Tibial nerve (tissue), 4 donors: ENCODE measurements at regions not wholly inside any gene's neighbourhood (a gene's known extent, or its start where the extent isn't known, plus 50 kb on each side); places are given as distances from the start of the nearest gene placed in this dataset.

Source experiments
- DNase-seq, 2 donors: peaks; one replicate each; pipeline ENCODE4 v3.0.0-alpha.2; 2019; ENCODE audit warnings: low spot score in 2 of 2
- H3K27ac ChIP-seq, 4 donors: fragments of 200-600 bp; sonication (generic) in 3 of 4; one replicate each; pipeline ENCODE4 v1.5.1; 2017 to 2019; ENCODE audit warnings: mild to moderate bottlenecking in 1 of 4
- H3K27me3 ChIP-seq, 2 donors: fragments of 200-600 bp; sonication (generic) in 1 of 2; one replicate each; pipeline versions ENCODE4 v1.5.1 to v1.6.0; 2017 to 2019
- H3K36me3 ChIP-seq, 3 donors: fragments of 200-600 bp; sonication (generic); one replicate each; pipeline ENCODE4 v1.5.1; 2018 to 2019
- H3K4me1 ChIP-seq, 4 donors: fragments of 200-600 bp; sonication (generic) in 3 of 4; one replicate each; pipeline ENCODE4 v1.5.1; 2017 to 2019
- H3K4me3 ChIP-seq, 4 donors: fragments of 200-600 bp; sonication (generic) in 3 of 4; one replicate each; pipeline ENCODE4 v1.5.1; 2017 to 2019; ENCODE audit warnings: mild to moderate bottlenecking in 1 of 4, moderate library complexity in 1 of 4
- H3K9me3 ChIP-seq, 4 donors: fragments of 200-600 bp; sonication (generic) in 3 of 4; one replicate each; pipeline ENCODE4 v1.5.1; 2017 to 2019
- CTCF ChIP-seq, 5 experiments: fragments of 200-600 bp in 3 of 5; fragments of 450-650 bp in 2 of 5; sonication (generic) in 3 of 5; IDR thresholded peaks; one replicate each; pipeline ENCODE4 v1.5.1; 2016 to 2019; ENCODE audit warnings: antibody characterized with exemption in 5 of 5, mild to moderate bottlenecking in 3 of 5, moderate library complexity in 2 of 5
- EP300 ChIP-seq, 2 donors: sonication (generic); formaldehyde crosslinking; IDR thresholded peaks; one replicate each; pipeline ENCODE4 v1.6.1; 2017; ENCODE audit warnings: antibody characterized with exemption in 2 of 2, mild to moderate bottlenecking in 1 of 2
- POLR2A ChIP-seq, 2 donors: fragments of 450-650 bp; IDR thresholded peaks; one replicate each; pipeline ENCODE4 v1.6.1; 2017; ENCODE audit warnings: antibody characterized with exemption in 2 of 2, mild to moderate bottlenecking in 2 of 2, moderate library complexity in 2 of 2
- WGBS, 2 donors: methylation state at CpG; one replicate each; pipeline ENCODE4 v1.1.5; 2018; 5-methylcytosine and 5-hydroxymethylcytosine counted together

GRCh38 chr9:31253800-31254762 lies 1130.4 kb upstream of the ACO1 start:
- TF ChIP-seq POLR2A (IDR thresholded peaks at IDR 0.05) (no peak), EP300 (IDR thresholded peaks at IDR 0.05) (no peak), CTCF (IDR thresholded peaks at IDR 0.05) (no peak)
- 95 to 97% methylated on average over 69 to 71 of the region's 73 CpGs for WGBS, 2 donors
- H3K27me3 ChIP-seq: no peaks in the 10 kb centered on the region
- no peaks in the 10 kb centered on the region for H3K36me3 ChIP-seq
- no peak overlapping the region for H3K27ac ChIP-seq
- H3K4me3 ChIP-seq: no peak overlapping the region
- no peak for DNase-seq
- H3K4me1 ChIP-seq: no peaks in the 10 kb centered on the region
- H3K9me3 ChIP-seq: peaks cover 0 to 8% (median 0%) of the 10 kb centered on the region in 4 donors

GRCh38 chr9:31255211-31255610 lies 1129.2 kb upstream of the ACO1 start:
- no peaks in the 10 kb centered on the region for H3K4me1 ChIP-seq
- WGBS, 2 donors: 86 to 92% methylated on average over 11 of the region's 11 CpGs
- TF ChIP-seq POLR2A (IDR thresholded peaks at IDR 0.05) (no peak), EP300 (IDR thresholded peaks at IDR 0.05) (no peak), CTCF (IDR thresholded peaks at IDR 0.05) (no peak)
- H3K36me3 ChIP-seq: no peaks in the 10 kb centered on the region
- no peak overlapping the region for H3K4me3 ChIP-seq
- no peak overlapping the region for H3K27ac ChIP-seq
- no peaks in the 10 kb centered on the region for H3K27me3 ChIP-seq
- peaks cover 0 to 8% (median 0%) of the 10 kb centered on the region in 4 donors for H3K9me3 ChIP-seq
- DNase-seq: no peak

GRCh38 chr9:31259824-31260223 lies 1124.6 kb upstream of the ACO1 start:
- WGBS, 2 donors: 45 to 48% methylated on average over 2 of the region's 2 CpGs
- Histone ChIP-seq H3K27ac (no peak overlapping the region), H3K36me3 (no peaks in the 10 kb centered on the region), H3K27me3 (no peaks in the 10 kb centered on the region), H3K4me3 (no peak overlapping the region), H3K9me3 (no peaks in the 10 kb centered on the region), H3K4me1 (no peaks in the 10 kb centered on the region)
- TF ChIP-seq CTCF (IDR thresholded peaks at IDR 0.05): no peak
- TF ChIP-seq EP300 (IDR thresholded peaks at IDR 0.05): no peak
- no peak for TF ChIP-seq POLR2A (IDR thresholded peaks at IDR 0.05)
- no peak for DNase-seq

GRCh38 chr9:31272456-31273295 lies 1111.8 kb upstream of the ACO1 start:
- DNase-seq: no peak
- Histone ChIP-seq H3K27ac (no peak overlapping the region), H3K4me1 (no peaks in the 10 kb centered on the region), H3K9me3 (no peaks in the 10 kb centered on the region), H3K4me3 (no peak overlapping the region), H3K36me3 (no peaks in the 10 kb centered on the region), H3K27me3 (no peaks in the 10 kb centered on the region)
- TF ChIP-seq POLR2A (IDR thresholded peaks at IDR 0.05) (no peak), EP300 (IDR thresholded peaks at IDR 0.05) (no peak), CTCF (IDR thresholded peaks at IDR 0.05) (no peak)
- WGBS, 2 donors: 81 to 92% methylated on average over 4 of the region's 4 CpGs

- no peak overlapping the region for H3K4me3 ChIP-seq
- no peaks in the 10 kb centered on the region for H3K4me1 ChIP-seq
- no peaks in the 10 kb centered on the region for H3K36me3 ChIP-seq
- no peaks in the 10 kb centered on the region for H3K9me3 ChIP-seq
- H3K27ac ChIP-seq: no peak overlapping the region
- WGBS, 2 donors: 50 to 55% methylated on average over 1 of the region's 1 CpG
- H3K27me3 ChIP-seq: no peaks in the 10 kb centered on the region
- DNase-seq: no peak
- TF ChIP-seq EP300 (IDR thresholded peaks at IDR 0.05): no peak
- TF ChIP-seq CTCF (IDR thresholded peaks at IDR 0.05): no peak
- TF ChIP-seq POLR2A (IDR thresholded peaks at IDR 0.05): no peak
Observed at GRCh38 chr9:31275419-31275818, 1109.0 kb upstream of the ACO1 start.
